ENCODE measurements at regions not wholly inside any gene's neighbourhood (a gene's known extent, or its start where the extent isn't known, plus 50 kb on each side); places are given as distances from the start of the nearest gene placed in this dataset.

DNA sequence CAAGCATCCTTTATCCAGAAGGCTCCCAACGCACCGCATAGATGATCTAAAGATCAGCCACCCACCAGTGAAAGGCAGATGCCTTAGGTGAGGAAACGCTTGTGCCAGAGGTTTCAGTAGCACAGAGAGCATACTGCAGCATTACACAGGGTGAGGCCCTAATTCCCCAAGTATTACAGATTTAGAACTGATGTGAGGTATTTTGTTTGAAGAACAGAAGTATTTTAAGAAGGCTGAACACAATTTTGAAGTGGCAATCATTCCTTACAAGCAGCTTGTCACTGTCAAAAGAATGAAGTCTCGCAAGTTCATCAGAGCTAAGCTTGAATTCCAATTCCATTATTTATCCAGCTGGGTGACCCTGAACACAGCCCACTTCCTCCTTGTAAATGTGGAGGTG, 70.0 kb upstream of the FAT3 start:
- ChIA-PET POLR2A (no interaction called here), CTCF (no interaction called here)
- H3K27ac Mint-ChIP-seq: no peak overlapping the region
- no peak overlapping the region for H3K4me3 Mint-ChIP-seq
- no peaks in the 10 kb centered on the region for H3K4me1 Mint-ChIP-seq
- no peak for ATAC-seq (ENCODE audit: low read depth)
- no peaks in the 10 kb centered on the region for H3K9me3 Mint-ChIP-seq (ENCODE audit: insufficient read depth)
- H3K9me3 ChIP-seq (ENCODE audit: control extremely low read depth in 1 of 3, control insufficient read depth in 2 of 3, insufficient read depth in 1 of 3, low read length in 2 of 3): peaks cover 0 to 3% (median 0%) of the 10 kb centered on the region in 3 donors
- H3K4me2 ChIP-seq (replicated peaks; ENCODE audit: low read depth, low read length, poor library complexity, severe bottlenecking): no peak overlapping the region
- no peaks in the 10 kb centered on the region for H3K36me3 ChIP-seq (replicated peaks in 1 of 2; ENCODE audit: control extremely low read depth in 1 of 2, control insufficient read depth in 1 of 2, extremely low read depth in 1 of 2, insufficient read depth in 2 of 2, low read length in 1 of 2)
- H3K27me3 ChIP-seq (replicated peaks in 1 of 4; ENCODE audit: control extremely low read depth in 1 of 4, control insufficient read depth in 3 of 4, insufficient read depth in 4 of 4, low read length in 3 of 4): no peaks in the 10 kb centered on the region
- no peak overlapping the region for H3K4me3 ChIP-seq (ENCODE audit: control extremely low read depth in 1 of 5, extremely low read depth in 1 of 5, insufficient read depth in 1 of 5, low read depth in 2 of 5, low read length in 4 of 5)
- TF ChIP-seq, protein P1, sequence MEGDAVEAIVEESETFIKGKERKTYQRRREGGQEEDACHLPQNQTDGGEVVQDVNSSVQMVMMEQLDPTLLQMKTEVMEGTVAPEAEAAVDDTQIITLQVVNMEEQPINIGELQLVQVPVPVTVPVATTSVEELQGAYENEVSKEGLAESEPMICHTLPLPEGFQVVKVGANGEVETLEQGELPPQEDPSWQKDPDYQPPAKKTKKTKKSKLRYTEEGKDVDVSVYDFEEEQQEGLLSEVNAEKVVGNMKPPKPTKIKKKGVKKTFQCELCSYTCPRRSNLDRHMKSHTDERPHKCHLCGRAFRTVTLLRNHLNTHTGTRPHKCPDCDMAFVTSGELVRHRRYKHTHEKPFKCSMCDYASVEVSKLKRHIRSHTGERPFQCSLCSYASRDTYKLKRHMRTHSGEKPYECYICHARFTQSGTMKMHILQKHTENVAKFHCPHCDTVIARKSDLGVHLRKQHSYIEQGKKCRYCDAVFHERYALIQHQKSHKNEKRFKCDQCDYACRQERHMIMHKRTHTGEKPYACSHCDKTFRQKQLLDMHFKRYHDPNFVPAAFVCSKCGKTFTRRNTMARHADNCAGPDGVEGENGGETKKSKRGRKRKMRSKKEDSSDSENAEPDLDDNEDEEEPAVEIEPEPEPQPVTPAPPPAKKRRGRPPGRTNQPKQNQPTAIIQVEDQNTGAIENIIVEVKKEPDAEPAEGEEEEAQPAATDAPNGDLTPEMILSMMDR (IDR thresholded peaks at IDR 0.05): no peak
- no peak for TF ChIP-seq EZH2 (IDR thresholded peaks at IDR 0.05; ENCODE audit: borderline replicate concordance, insufficient read depth, low read depth, low read length, poor library complexity, severe bottlenecking)
- WGBS (ENCODE audit: insufficient coverage): 50% methylated on average over 1 of the region's 4 CpGs
- no peak overlapping the region for H3K9ac ChIP-seq (ENCODE audit: low read length)
- no peak overlapping the region for H2AFZ ChIP-seq (ENCODE audit: insufficient read depth, low read depth, low read length, poor library complexity, severe bottlenecking)
- no peaks in the 10 kb centered on the region for H3K4me1 ChIP-seq (ENCODE audit: control insufficient read depth in 2 of 2, insufficient read depth in 2 of 2, low read length in 2 of 2)
- no peak overlapping the region for H3K27ac ChIP-seq (ENCODE audit: low read length in 2 of 2)
- no peak for DNase-seq
- intact Hi-C loops (cut with micrococcal nuclease): no loop called here
- no peaks in the 10 kb centered on the region for H3K79me2 ChIP-seq (ENCODE audit: control insufficient read depth, insufficient read depth, low read length)
- no peaks in the 10 kb centered on the region for H4K20me1 ChIP-seq (ENCODE audit: control insufficient read depth, insufficient read depth, low read length, poor library complexity, severe bottlenecking)
- no peaks in the 10 kb centered on the region for H3K27me3 Mint-ChIP-seq

DNA sequence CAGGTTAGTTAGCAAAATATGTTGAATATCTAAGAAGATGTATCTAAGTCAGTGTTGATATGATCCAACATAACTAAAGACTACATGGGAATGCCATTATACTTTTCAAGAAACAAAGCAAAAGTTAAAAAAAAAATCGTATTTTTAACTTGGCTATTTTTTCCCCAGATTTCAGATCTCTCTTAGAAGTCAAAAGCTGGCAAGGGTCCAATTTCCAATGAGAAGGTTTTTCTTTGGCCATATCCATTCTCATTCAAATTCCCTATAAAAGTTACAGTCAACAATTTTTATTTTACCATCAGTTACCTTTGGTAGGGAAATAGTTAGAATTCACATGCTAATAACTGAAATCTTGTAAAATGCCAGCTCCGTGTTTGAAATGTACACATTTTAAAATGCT, 70.5 kb upstream of the FAT3 start:
- H3K27ac Mint-ChIP-seq: no peak overlapping the region
- ChIA-PET CTCF (no interaction called here), POLR2A (no interaction called here)
- H3K27me3 Mint-ChIP-seq: no peaks in the 10 kb centered on the region
- Histone ChIP-seq H3K4me2 (replicated peaks; ENCODE audit: low read depth, low read length, poor library complexity, severe bottlenecking) (no peak overlapping the region), H3K4me1 (ENCODE audit: control insufficient read depth in 2 of 2, insufficient read depth in 2 of 2, low read length in 2 of 2) (no peaks in the 10 kb centered on the region), H3K9ac (ENCODE audit: low read length) (no peak overlapping the region), H2AFZ (ENCODE audit: insufficient read depth, low read depth, low read length, poor library complexity, severe bottlenecking) (no peak overlapping the region), H3K36me3 (replicated peaks in 1 of 2; ENCODE audit: control extremely low read depth in 1 of 2, control insufficient read depth in 1 of 2, extremely low read depth in 1 of 2, insufficient read depth in 2 of 2, low read length in 1 of 2) (no peaks in the 10 kb centered on the region), H3K9me3 (ENCODE audit: control extremely low read depth in 1 of 3, control insufficient read depth in 2 of 3, insufficient read depth in 1 of 3, low read length in 2 of 3) (peaks cover 0 to 3% (median 0%) of the 10 kb centered on the region in 3 donors), H3K79me2 (ENCODE audit: control insufficient read depth, insufficient read depth, low read length) (no peaks in the 10 kb centered on the region), H4K20me1 (ENCODE audit: control insufficient read depth, insufficient read depth, low read length, poor library complexity, severe bottlenecking) (no peaks in the 10 kb centered on the region), H3K4me3 (ENCODE audit: control extremely low read depth in 1 of 5, extremely low read depth in 1 of 5, insufficient read depth in 1 of 5, low read depth in 2 of 5, low read length in 4 of 5) (no peak overlapping the region), H3K27ac (ENCODE audit: low read length in 2 of 2) (no peak overlapping the region), H3K27me3 (replicated peaks in 1 of 4; ENCODE audit: control extremely low read depth in 1 of 4, control insufficient read depth in 3 of 4, insufficient read depth in 4 of 4, low read length in 3 of 4) (no peaks in the 10 kb centered on the region)
- TF ChIP-seq, protein P1 (IDR thresholded peaks at IDR 0.05): no peak
- no peak for TF ChIP-seq EZH2 (IDR thresholded peaks at IDR 0.05; ENCODE audit: borderline replicate concordance, insufficient read depth, low read depth, low read length, poor library complexity, severe bottlenecking)
- no peak for DNase-seq
- H3K4me1 Mint-ChIP-seq: no peaks in the 10 kb centered on the region
- 100% methylated on average over 1 of the region's 2 CpGs for WGBS (ENCODE audit: insufficient coverage)
- H3K4me3 Mint-ChIP-seq: no peak overlapping the region
- no peaks in the 10 kb centered on the region for H3K9me3 Mint-ChIP-seq (ENCODE audit: insufficient read depth)
- ATAC-seq (ENCODE audit: low read depth): no peak
- intact Hi-C loops (cut with micrococcal nuclease): no loop called here
